Heart left ventricle (tissue), 16 donors: ENCODE measurements at regions not wholly inside any gene's neighbourhood (a gene's known extent, or its start where the extent isn't known, plus 50 kb on each side); places are given as distances from the start of the nearest gene placed in this dataset.

Experiments
- ATAC-seq, 4 donors: fragments of 200-7000 bp; cut with Tn5 transposase; one replicate each; pipeline ENCODE4 v1.9.1; 2020 to 2022; ENCODE audit warnings: moderate library complexity in 4 of 4, mild to moderate bottlenecking in 3 of 4, moderate number of reproducible peaks in 1 of 4
- DNase-seq, 5 donors: peaks; one replicate each; pipeline ENCODE4 v3.0.0-alpha.2; 2020
- H3K27ac ChIP-seq, 12 donors: fragments of 200-600 bp; sonication (generic) in 4 of 12; one replicate each; pipeline versions ENCODE4 v1.5.0 to v1.8.0; 2016 to 2022; ENCODE audit warnings: mild to moderate bottlenecking in 2 of 12
- H3K27me3 ChIP-seq, 9 donors: fragments of 200-600 bp; sonication (generic) in 2 of 9; one replicate each; pipeline versions ENCODE4 v1.5.1 to v1.8.0; 2016 to 2022; ENCODE audit warnings: mild to moderate bottlenecking in 3 of 9
- H3K36me3 ChIP-seq, 9 donors: fragments of 200-600 bp; sonication (generic) in 2 of 9; one replicate each; pipeline versions ENCODE4 v1.5.0 to v1.8.0; 2018 to 2022; ENCODE audit warnings: mild to moderate bottlenecking in 2 of 9
- H3K4me1 ChIP-seq, 12 donors: fragments of 200-600 bp; sonication (generic) in 4 of 12; one replicate each; pipeline versions ENCODE4 v1.5.0 to v1.8.0; 2016 to 2022; ENCODE audit warnings: mild to moderate bottlenecking in 3 of 12
- H3K4me3 ChIP-seq, 12 donors: fragments of 200-600 bp; sonication (generic) in 4 of 12; one replicate each; pipeline versions ENCODE4 v1.5.0 to v1.8.0; 2017 to 2022; ENCODE audit warnings: mild to moderate bottlenecking in 9 of 12, moderate library complexity in 4 of 12
- H3K9me3 ChIP-seq, 12 donors: fragments of 200-600 bp; sonication (generic) in 4 of 12; one replicate each; pipeline versions ENCODE4 v1.5.0 to v1.8.0; 2016 to 2022; ENCODE audit warnings: mild to moderate bottlenecking in 1 of 12
- POLR2A ChIP-seq, 2 donors: fragments of 450-650 bp; IDR thresholded peaks; one replicate each; pipeline ENCODE4 v1.6.1; 2017; ENCODE audit warnings: antibody characterized with exemption in 2 of 2, mild to moderate bottlenecking in 2 of 2, moderate library complexity in 2 of 2
- WGBS, 4 donors: extraction: QIAGEN DNeasy Blood & Tissue Kit in 2 of 4; methylation state at CpG; one replicate each; pipeline versions ENCODE4 v1.1.5 to v1.1.7; 2013 to 2018; 5-methylcytosine and 5-hydroxymethylcytosine counted together
- intact Hi-C, 10 donors: fragments of 100-400 bp; cut with DNase I; formaldehyde crosslinking; loops; one replicate each; pipeline versions ENCODE4 v1.11.1 to v1.14.2; 2022
- TF ChIP-seq, protein P1 (sequence below), 12 donors: fragments of 200-600 bp; sonication (generic) in 4 of 12; IDR thresholded peaks; one replicate each; pipeline versions ENCODE4 v1.5.0 to v1.8.0; 2018 to 2022; ENCODE audit warnings: antibody characterized with exemption in 12 of 12, mild to moderate bottlenecking in 5 of 12
- donor health status: ischemic (EF 13 %, LVEDD 7.1; RV severe dilation, severe dysfunction).
- donor health status: healthy with polysubstance abuse.
- donor health status: DM: no; HTN: yes; CAD: no.
- donor health status: DM: no; HTN: no; CAD: no.
- donor health status: ischemic (EF 25% LVEDD 6.9; RV normal size, moderate dysfunction).
- donor health status: ischemic (EF 25% LVEDD 5.7; RV mildly dilated, moderate dysfunction).
- donor health status: healthy.
- donor health status: DM: yes; HTN: yes; CAD: no.
- donor health status: ischemic (EF 35%, LVEDD 5.7; RV mildly dilated, moderate dysfunction).
- donor health status: nonischemic (EF 11% LVEDD 7.7; RV severe dilation, severe dysfunction).
- donor health status: DM: yes; HTN: yes; CAD: no.
- donor health status: PGD.
- donor health status: ischemic (EF 29% LVEDD 5.4; RV normal size, mild dysfunction).
- donor health status: nonischemic (EF 23%, LVEDD 6.1; RV moderate dilation, normal function).

- no peaks in the 10 kb centered on the region for H3K36me3 ChIP-seq
- intact Hi-C loops: no loop called here
- H3K9me3 ChIP-seq: peaks cover 0 to 11% (median 0%) of the 10 kb centered on the region in 12 donors
- TF ChIP-seq POLR2A (IDR thresholded peaks at IDR 0.05): no peak
- TF ChIP-seq, protein P1, sequence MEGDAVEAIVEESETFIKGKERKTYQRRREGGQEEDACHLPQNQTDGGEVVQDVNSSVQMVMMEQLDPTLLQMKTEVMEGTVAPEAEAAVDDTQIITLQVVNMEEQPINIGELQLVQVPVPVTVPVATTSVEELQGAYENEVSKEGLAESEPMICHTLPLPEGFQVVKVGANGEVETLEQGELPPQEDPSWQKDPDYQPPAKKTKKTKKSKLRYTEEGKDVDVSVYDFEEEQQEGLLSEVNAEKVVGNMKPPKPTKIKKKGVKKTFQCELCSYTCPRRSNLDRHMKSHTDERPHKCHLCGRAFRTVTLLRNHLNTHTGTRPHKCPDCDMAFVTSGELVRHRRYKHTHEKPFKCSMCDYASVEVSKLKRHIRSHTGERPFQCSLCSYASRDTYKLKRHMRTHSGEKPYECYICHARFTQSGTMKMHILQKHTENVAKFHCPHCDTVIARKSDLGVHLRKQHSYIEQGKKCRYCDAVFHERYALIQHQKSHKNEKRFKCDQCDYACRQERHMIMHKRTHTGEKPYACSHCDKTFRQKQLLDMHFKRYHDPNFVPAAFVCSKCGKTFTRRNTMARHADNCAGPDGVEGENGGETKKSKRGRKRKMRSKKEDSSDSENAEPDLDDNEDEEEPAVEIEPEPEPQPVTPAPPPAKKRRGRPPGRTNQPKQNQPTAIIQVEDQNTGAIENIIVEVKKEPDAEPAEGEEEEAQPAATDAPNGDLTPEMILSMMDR (IDR thresholded peaks at IDR 0.05): no peak
- WGBS, 4 donors: 65 to 71% (median 66%) methylated on average over 3 of the region's 3 CpGs
- H3K4me1 ChIP-seq: no peaks in the 10 kb centered on the region
- DNase-seq (no peak), ATAC-seq (no peak)
- H3K27me3 ChIP-seq: no peaks in the 10 kb centered on the region
- no peak overlapping the region for H3K4me3 ChIP-seq
- no peak overlapping the region for H3K27ac ChIP-seq
These were observed 305.1 kb upstream of the GOT2 start for GRCh38 chr16:59039066-59039720.

DNA sequence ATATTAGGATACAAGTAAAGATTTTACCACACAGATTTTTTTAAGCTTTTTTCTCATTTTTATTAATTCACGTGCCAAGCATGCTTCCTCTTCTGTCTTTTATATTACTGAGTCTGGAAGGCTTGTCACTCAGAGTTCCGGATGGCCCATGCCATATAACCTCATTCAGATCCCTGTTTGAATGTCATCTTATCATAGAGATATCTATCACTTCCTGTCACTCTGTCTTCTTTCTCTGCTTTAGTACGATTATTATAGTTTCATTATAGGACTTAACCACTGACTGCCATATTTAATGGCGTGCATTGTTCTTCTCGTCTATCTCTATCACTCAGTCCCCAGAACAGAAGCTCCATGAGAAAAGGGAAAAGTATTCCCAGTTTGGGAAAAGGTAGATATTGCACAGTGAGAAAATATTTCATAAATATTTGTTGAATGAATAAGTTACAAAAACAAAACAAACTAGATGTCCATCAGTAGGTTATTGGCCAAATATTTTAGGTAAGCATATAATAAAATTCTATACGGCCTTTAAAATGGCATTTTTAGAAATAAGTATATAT lies 296.9 kb upstream of the GOT2 start:
- DNase-seq (no peak), ATAC-seq (no peak)
- H3K27me3 ChIP-seq: no peaks in the 10 kb centered on the region
- WGBS, 4 donors: 81 to 84% (median 82%) methylated on average over 6 of the region's 6 CpGs
- H3K27ac ChIP-seq: no peak overlapping the region
- peaks cover 0 to 11% (median 0%) of the 10 kb centered on the region in 12 donors for H3K9me3 ChIP-seq
- no peak overlapping the region for H3K4me3 ChIP-seq
- H3K36me3 ChIP-seq: no peaks in the 10 kb centered on the region
- intact Hi-C loops: no loop called here
- H3K4me1 ChIP-seq: no peaks in the 10 kb centered on the region
- TF ChIP-seq, protein P1 (IDR thresholded peaks at IDR 0.05): no peak
- no peak for TF ChIP-seq POLR2A (IDR thresholded peaks at IDR 0.05)

DNA sequence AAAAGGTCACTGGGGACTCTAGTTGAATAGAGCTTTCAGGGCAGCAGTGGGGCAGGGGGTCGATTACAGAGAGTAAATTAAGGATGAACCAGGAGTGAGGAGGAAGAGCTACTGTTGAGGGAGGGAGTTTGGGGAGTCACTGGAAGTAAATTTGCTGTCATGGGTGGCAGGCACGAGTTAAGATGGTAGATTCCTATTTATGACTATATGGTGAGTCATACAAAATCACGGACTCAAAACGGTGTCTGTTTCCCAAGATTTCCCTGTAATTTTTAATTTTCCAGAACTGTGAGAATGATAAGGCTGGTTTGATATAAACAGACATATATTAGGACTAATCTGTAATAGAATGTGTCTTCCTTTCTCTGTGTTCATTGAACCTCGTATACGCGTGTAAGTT lies 287.6 kb upstream of the GOT2 start:
- ATAC-seq (no peak), DNase-seq (no peak)
- Histone ChIP-seq H3K4me3 (no peak overlapping the region), H3K4me1 (no peaks in the 10 kb centered on the region), H3K9me3 (peaks cover 0 to 8% (median 0%) of the 10 kb centered on the region in 12 donors), H3K36me3 (no peaks in the 10 kb centered on the region), H3K27me3 (no peaks in the 10 kb centered on the region), H3K27ac (no peak overlapping the region)
- intact Hi-C loops: no loop called here
- WGBS, 4 donors: 81 to 86% (median 85%) methylated on average over 7 of the region's 7 CpGs
- TF ChIP-seq POLR2A (IDR thresholded peaks at IDR 0.05): no peak
- TF ChIP-seq, protein P1 (IDR thresholded peaks at IDR 0.05): no peak

DNA sequence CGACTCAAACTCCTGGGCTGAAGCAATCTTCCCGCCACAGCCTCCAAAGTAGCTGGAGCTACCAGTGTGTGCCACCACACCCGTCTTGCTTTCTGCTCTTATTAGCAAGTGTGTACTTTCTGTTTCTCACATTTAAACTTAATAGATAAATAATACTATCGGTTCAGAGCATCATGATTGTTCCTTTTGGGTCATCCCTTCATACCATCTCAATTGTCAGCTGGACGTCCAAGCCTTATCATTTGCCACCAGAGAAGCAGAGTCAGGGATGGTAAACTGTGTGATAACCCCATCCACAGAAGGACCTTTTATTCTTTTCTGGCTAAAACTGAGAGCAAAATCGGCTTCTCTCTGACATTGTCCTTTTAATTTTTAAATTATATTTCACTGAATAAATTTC lies 279.8 kb upstream of the GOT2 start:
- 68 to 76% (median 72%) methylated on average over 6 of the region's 6 CpGs for WGBS, 4 donors
- peaks cover 0 to under 1% (median 0%) of the 10 kb centered on the region in 12 donors for H3K9me3 ChIP-seq
- no peak for ATAC-seq
- TF ChIP-seq, protein P1 (IDR thresholded peaks at IDR 0.05): no peak
- TF ChIP-seq POLR2A (IDR thresholded peaks at IDR 0.05): no peak
- intact Hi-C loops: no loop called here
- H3K4me3 ChIP-seq: no peak overlapping the region
- H3K27me3 ChIP-seq: no peaks in the 10 kb centered on the region
- DNase-seq: no peak
- no peak overlapping the region for H3K27ac ChIP-seq
- H3K36me3 ChIP-seq: no peaks in the 10 kb centered on the region
- H3K4me1 ChIP-seq: no peaks in the 10 kb centered on the region
